Ovary (tissue), 7 donors: ENCODE measurements at regions not wholly inside any gene's neighbourhood (a gene's known extent, or its start where the extent isn't known, plus 50 kb on each side); places are given as distances from the start of the nearest gene placed in this dataset.

ENCODE experiments used
- DNase-seq, 5 donors: peaks; one replicate each; pipeline ENCODE4 v3.0.0-alpha.2; 2019 to 2020
- H3K27ac ChIP-seq, 2 donors: fragments of 200-600 bp; one replicate each; pipeline versions ENCODE4 v1.5.1 to v1.8.0; 2019 to 2022
- H3K27me3 ChIP-seq: fragments of 200-600 bp; one replicate; pipeline ENCODE4 v1.8.0; 2022
- H3K36me3 ChIP-seq: fragments of 200-600 bp; sonication (generic); one replicate; pipeline ENCODE4 v1.5.1; 2019
- H3K4me1 ChIP-seq: one replicate; pipeline ENCODE4 v1.8.1; 2013; ENCODE audit warnings: mild to moderate bottlenecking, moderate library complexity; ENCODE audit not compliant: insufficient read depth
- H3K4me3 ChIP-seq: fragments of 200-600 bp; sonication (generic); one replicate; pipeline ENCODE4 v1.5.1; 2017
- H3K9me3 ChIP-seq, 2 donors: fragments of 200-600 bp in 1 of 2; sonication (generic) in 1 of 2; one replicate each; pipeline versions ENCODE4 v1.5.1 to v1.8.1; 2013 to 2019; ENCODE audit warnings: mild to moderate bottlenecking in 1 of 2, moderate library complexity in 1 of 2
- EP300 ChIP-seq: sonication (generic); formaldehyde crosslinking; IDR thresholded peaks from one replicate; pipeline ENCODE4 v1.6.1; 2017; ENCODE audit warnings: antibody characterized with exemption
- POLR2A ChIP-seq: fragments of 450-650 bp; IDR thresholded peaks from one replicate; pipeline ENCODE4 v1.6.1; 2017; ENCODE audit warnings: antibody characterized with exemption, mild to moderate bottlenecking, moderate library complexity
- WGBS, 3 donors: extraction: QIAGEN DNeasy Blood & Tissue Kit in 1 of 3; methylation state at CpG; one replicate each; pipeline versions ENCODE4 v1.1.5 to v1.1.7; 2013 to 2017; 5-methylcytosine and 5-hydroxymethylcytosine counted together
- intact Hi-C, 4 donors: fragments of 100-400 bp; cut with DNase I; formaldehyde crosslinking; loops; one replicate each; pipeline versions ENCODE4 v1.11.0 to v1.15.1; 2022 to 2023
- TF ChIP-seq, protein P1 (sequence below), 3 donors: fragments of 450-650 bp in 2 of 3; fragments of 200-600 bp in 1 of 3; IDR thresholded peaks; one replicate each; pipeline versions ENCODE4 v1.5.1 to v1.8.0; 2016 to 2022; ENCODE audit warnings: antibody characterized with exemption in 3 of 3, mild to moderate bottlenecking in 1 of 3
- donor health status: DM: no; HTN: no; CAD: no; lungs with moderate emphysema.
- donor health status: DM: no; HTN: no; CAD: no.
- donor health status: Bipolar disorder and iron deficiency.
- donor health status: DM: no; HTN: no; CAD: no.
- donor health status: DM: yes; HTN: yes; CAD: no.

DNA sequence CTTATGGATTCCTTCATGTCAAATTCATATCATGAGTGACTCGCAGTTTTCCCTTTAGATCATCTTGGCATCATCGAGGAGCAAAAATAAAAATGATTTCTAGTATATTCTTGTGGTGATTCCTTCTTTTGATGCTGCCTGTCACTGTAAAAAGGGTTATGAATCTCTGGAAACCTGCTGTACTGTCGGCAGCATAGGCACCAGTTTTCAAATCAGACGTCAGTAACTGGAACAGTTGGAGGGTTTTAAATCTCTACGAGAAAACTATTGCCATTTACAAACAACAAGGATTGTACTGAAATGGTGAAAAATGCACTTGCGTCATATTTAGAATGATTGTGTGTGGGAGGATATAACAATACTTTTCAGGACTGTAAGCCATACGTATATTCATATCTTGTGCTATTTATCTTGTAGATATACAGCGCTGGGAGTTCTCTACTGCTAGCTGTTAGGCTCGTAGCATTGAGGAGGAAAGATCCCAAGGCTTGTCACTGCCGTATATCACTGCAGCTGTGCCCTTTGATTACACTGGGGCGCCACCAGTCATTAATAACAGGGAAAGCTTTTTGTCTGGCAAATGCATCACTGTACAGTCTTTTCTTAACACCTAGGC lies 320.7 kb downstream of the MTX2 start:
- WGBS, 3 donors = 45 to 51% (median 45%) methylated on average over 11 of the region's 11 CpGs
- intact Hi-C loops = no loop called here

DNA sequence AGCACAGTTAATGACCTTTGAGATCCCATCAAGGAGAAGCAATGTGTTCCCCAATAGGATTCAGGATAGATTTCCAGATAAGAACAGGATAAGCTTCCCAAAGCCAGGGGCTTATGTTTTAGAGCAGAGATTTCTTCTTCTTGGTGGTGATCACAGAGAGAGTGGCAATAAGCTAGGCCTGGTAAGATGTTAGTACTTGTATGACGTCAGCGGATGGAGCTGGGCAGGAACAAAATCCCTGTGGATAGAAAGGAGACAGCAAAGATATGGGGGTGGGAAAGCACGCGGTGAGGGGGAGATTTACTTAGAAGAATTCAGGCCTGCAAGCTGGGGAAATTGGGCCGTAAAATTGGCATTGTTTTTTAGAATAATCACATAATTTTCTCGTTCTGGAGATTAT lies 323.0 kb downstream of the MTX2 start:
- Histone ChIP-seq H3K36me3 (no peaks in the 10 kb centered on the region), H3K27ac (no peak overlapping the region), H3K27me3 (no peaks in the 10 kb centered on the region), H3K9me3 (no peaks in the 10 kb centered on the region), H3K4me3 (no peak overlapping the region), H3K4me1 (no peaks in the 10 kb centered on the region)
- no peak for DNase-seq
- whole genome bisulfite sequencing, 3 donors = 91 to 94% (median 92%) methylated on average over 6 of the region's 6 CpGs
- intact Hi-C loops = no loop called here
- TF ChIP-seq POLR2A = no peak
- no peak for TF ChIP-seq EP300
- TF ChIP-seq, protein P1, sequence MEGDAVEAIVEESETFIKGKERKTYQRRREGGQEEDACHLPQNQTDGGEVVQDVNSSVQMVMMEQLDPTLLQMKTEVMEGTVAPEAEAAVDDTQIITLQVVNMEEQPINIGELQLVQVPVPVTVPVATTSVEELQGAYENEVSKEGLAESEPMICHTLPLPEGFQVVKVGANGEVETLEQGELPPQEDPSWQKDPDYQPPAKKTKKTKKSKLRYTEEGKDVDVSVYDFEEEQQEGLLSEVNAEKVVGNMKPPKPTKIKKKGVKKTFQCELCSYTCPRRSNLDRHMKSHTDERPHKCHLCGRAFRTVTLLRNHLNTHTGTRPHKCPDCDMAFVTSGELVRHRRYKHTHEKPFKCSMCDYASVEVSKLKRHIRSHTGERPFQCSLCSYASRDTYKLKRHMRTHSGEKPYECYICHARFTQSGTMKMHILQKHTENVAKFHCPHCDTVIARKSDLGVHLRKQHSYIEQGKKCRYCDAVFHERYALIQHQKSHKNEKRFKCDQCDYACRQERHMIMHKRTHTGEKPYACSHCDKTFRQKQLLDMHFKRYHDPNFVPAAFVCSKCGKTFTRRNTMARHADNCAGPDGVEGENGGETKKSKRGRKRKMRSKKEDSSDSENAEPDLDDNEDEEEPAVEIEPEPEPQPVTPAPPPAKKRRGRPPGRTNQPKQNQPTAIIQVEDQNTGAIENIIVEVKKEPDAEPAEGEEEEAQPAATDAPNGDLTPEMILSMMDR (IDR thresholded peaks at IDR 0.05) = no peak

More for the DNA sequence above, 320.7 kb downstream of the MTX2 start:
- no peaks in the 10 kb centered on the region for H3K4me1 ChIP-seq
- no peaks in the 10 kb centered on the region for H3K36me3 ChIP-seq
- no peak overlapping the region for H3K27ac ChIP-seq
- H3K4me3 ChIP-seq = no peak overlapping the region
- DNase-seq = no peak
- no peaks in the 10 kb centered on the region for H3K27me3 ChIP-seq
- H3K9me3 ChIP-seq = no peaks in the 10 kb centered on the region
- no peak for TF ChIP-seq EP300
- TF ChIP-seq POLR2A = no peak
- TF ChIP-seq, protein P1 (IDR thresholded peaks at IDR 0.05) = no peak

DNA sequence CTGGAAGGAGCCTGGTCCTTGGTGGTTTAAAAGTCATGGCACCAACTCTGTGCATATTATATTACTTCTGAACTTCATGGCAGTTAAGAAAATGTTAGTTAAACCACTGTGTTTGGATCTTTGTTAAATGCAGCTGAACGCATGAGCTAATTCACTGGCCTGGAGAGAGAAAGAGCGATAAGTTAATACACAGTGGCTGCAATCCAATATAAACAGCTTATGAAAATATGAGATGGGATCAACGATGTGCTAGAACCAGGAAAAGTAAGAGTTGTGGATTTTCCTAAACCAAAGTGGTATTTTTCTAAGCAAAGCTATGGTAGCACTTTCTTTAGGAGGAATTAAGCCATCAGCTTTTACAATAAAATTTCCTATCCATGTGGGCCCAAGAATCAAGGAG lies 326.7 kb downstream of the MTX2 start:
- no peaks in the 10 kb centered on the region for H3K4me1 ChIP-seq
- H3K27ac ChIP-seq = no peak overlapping the region
- H3K36me3 ChIP-seq = no peaks in the 10 kb centered on the region
- H3K27me3 ChIP-seq = no peaks in the 10 kb centered on the region
- WGBS, 3 donors = 20 to 32% (median 21%) methylated on average over 3 of the region's 3 CpGs
- H3K4me3 ChIP-seq = no peak overlapping the region
- TF ChIP-seq, protein P1 (IDR thresholded peaks at IDR 0.05) = no peak
- no peak for TF ChIP-seq EP300
- TF ChIP-seq POLR2A = no peak
- intact Hi-C loops = no loop called here
- no peaks in the 10 kb centered on the region for H3K9me3 ChIP-seq
- DNase-seq = no peak

DNA sequence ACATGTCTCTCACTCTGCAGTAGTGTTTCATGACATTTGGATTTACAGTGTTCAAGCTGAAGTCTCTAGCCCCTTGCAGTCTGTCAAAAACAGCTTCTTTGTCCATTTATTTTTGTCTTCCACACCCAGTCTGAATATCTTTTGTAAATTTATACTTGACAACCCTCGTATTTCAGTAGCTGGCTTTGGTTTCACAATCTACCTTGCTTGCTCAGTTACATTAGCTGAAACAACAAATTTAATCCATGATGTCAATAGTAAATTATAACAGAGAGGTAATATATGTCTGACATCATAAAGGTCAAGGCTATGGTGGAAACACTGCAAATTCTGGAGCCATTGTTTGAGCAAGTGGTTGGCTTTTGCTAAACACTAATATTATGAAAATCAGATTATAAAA lies 328.7 kb downstream of the MTX2 start:
- H3K9me3 ChIP-seq = no peaks in the 10 kb centered on the region
- no peak overlapping the region for H3K4me3 ChIP-seq
- H3K27ac ChIP-seq = no peak overlapping the region
- intact Hi-C loops = no loop called here
- 81 to 87% (median 86%) methylated on average over 1 of the region's 1 CpG for WGBS, 3 donors
- no peaks in the 10 kb centered on the region for H3K27me3 ChIP-seq
- no peak for TF ChIP-seq POLR2A
- TF ChIP-seq, protein P1 (IDR thresholded peaks at IDR 0.05) = no peak
- TF ChIP-seq EP300 = no peak
- H3K36me3 ChIP-seq = no peaks in the 10 kb centered on the region
- H3K4me1 ChIP-seq = no peaks in the 10 kb centered on the region
- DNase-seq = no peak
